ENCODE measurements at regions not wholly inside any gene's neighbourhood (a gene's known extent, or its start where the extent isn't known, plus 50 kb on each side); places are given as distances from the start of the nearest gene placed in this dataset.

DNA sequence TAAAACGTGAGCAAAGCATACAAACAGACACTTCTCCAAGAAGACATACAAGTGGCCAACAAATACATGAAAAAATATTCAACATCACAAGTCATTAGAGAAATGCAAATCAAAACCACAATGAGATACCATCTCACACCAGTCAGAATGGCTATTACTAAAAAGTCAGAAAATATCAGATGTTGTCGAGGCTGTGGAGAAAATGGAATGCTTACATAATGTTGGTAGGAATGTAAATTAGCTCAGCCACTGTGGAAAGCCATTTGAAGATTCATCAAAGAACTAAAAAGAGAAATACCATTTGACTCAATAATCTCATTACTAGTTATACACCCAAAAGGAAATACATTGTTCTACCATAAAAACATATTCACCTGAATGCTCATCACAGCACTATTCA lies 825.7 kb downstream of the SUCLG1 start:
- CTCF ChIA-PET: no interaction called here
- no peaks in the 10 kb centered on the region for H3K9me3 ChIP-seq (ENCODE audit: control insufficient read depth, insufficient read depth, low read depth, low read length)

GRCh38 chr2:83630351-83630750 lies 828.7 kb downstream of the SUCLG1 start:
- ChIA-PET POLR2A (no interaction called here), CTCF (no interaction called here)
- Histone ChIP-seq H3K4me1 (ENCODE audit: control insufficient read depth, insufficient read depth, low read length) (no peaks in the 10 kb centered on the region), H3K4me3 (ENCODE audit: low read depth, low read length) (no peak overlapping the region), H3K9me3 (ENCODE audit: control insufficient read depth, insufficient read depth, low read depth, low read length) (no peaks in the 10 kb centered on the region), H3K27ac (ENCODE audit: extremely low read depth, low read depth, low read length) (no peak overlapping the region), H3K36me3 (ENCODE audit: control insufficient read depth in 2 of 2, insufficient read depth in 1 of 2, low read length in 2 of 2) (no peaks in the 10 kb centered on the region)
- TF ChIP-seq ZBTB48 (tag by site-specific recombination; IDR thresholded peaks at IDR 0.05) (no peak), PRDM4 (tag by site-specific recombination; IDR thresholded peaks at IDR 0.05) (no peak), ZNF280D (tag by site-specific recombination; IDR thresholded peaks at IDR 0.05) (no peak), GLIS2 (tag by site-specific recombination; IDR thresholded peaks at IDR 0.05) (no peak), ZNF112 (tag by site-specific recombination; IDR thresholded peaks at IDR 0.05) (no peak), KLF16 (tag by site-specific recombination; IDR thresholded peaks at IDR 0.05) (no peak), ZNF114 (tag by site-specific recombination; IDR thresholded peaks at IDR 0.05) (no peak), ZNF362 (tag by site-specific recombination; IDR thresholded peaks at IDR 0.05) (no peak), ZNF549 (tag by site-specific recombination; IDR thresholded peaks at IDR 0.05) (no peak)
- TF ChIP-seq, protein P1, sequence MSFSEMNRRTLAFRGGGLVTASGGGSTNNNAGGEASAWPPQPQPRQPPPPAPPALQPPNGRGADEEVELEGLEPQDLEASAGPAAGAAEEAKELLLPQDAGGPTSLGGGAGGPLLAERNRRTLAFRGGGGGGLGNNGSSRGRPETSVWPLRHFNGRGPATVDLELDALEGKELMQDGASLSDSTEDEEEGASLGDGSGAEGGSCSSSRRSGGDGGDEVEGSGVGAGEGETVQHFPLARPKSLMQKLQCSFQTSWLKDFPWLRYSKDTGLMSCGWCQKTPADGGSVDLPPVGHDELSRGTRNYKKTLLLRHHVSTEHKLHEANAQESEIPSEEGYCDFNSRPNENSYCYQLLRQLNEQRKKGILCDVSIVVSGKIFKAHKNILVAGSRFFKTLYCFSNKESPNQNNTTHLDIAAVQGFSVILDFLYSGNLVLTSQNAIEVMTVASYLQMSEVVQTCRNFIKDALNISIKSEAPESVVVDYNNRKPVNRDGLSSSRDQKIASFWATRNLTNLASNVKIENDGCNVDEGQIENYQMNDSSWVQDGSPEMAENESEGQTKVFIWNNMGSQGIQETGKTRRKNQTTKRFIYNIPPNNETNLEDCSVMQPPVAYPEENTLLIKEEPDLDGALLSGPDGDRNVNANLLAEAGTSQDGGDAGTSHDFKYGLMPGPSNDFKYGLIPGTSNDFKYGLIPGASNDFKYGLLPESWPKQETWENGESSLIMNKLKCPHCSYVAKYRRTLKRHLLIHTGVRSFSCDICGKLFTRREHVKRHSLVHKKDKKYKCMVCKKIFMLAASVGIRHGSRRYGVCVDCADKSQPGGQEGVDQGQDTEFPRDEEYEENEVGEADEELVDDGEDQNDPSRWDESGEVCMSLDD (tag by site-specific recombination; IDR thresholded peaks at IDR 0.05): no peak

More for the DNA sequence above, 825.7 kb downstream of the SUCLG1 start:
- TF ChIP-seq ZNF157 (tag by site-specific recombination; IDR thresholded peaks at IDR 0.05) (no peak), ZNF133 (tag by site-specific recombination; IDR thresholded peaks at IDR 0.05) (no peak), HOXC10 (CRISPR knock-in tag; IDR thresholded peaks at IDR 0.05) (no peak), ZBTB11 (tag by site-specific recombination; conservative IDR thresholded peaks at IDR 0.05; ENCODE audit: low read depth) (no peak), GLI2 (tag by site-specific recombination; IDR thresholded peaks at IDR 0.05; ENCODE audit: borderline replicate concordance, low read depth) (no peak), ZNF341 (tag by site-specific recombination; IDR thresholded peaks at IDR 0.05; ENCODE audit: low read depth) (no peak), ZNF10 (tag by site-specific recombination; IDR thresholded peaks at IDR 0.05) (no peak), SP3 (tag by site-specific recombination; IDR thresholded peaks at IDR 0.05) (no peak), ZNF366 (tag by site-specific recombination; conservative IDR thresholded peaks at IDR 0.05) (no peak), ZBTB8A (tag by site-specific recombination; IDR thresholded peaks at IDR 0.05) (no peak), ZNF311 (tag by site-specific recombination; IDR thresholded peaks at IDR 0.05; ENCODE audit: borderline replicate concordance) (no peak), TRIM28 (IDR thresholded peaks at IDR 0.05; ENCODE audit: borderline replicate concordance, low read length) (no peak), MZF1 (tag by site-specific recombination; IDR thresholded peaks at IDR 0.05; ENCODE audit: borderline replicate concordance) (no peak), ZNF548 (tag by site-specific recombination; IDR thresholded peaks at IDR 0.05) (no peak)
- TF ChIP-seq, protein P2, sequence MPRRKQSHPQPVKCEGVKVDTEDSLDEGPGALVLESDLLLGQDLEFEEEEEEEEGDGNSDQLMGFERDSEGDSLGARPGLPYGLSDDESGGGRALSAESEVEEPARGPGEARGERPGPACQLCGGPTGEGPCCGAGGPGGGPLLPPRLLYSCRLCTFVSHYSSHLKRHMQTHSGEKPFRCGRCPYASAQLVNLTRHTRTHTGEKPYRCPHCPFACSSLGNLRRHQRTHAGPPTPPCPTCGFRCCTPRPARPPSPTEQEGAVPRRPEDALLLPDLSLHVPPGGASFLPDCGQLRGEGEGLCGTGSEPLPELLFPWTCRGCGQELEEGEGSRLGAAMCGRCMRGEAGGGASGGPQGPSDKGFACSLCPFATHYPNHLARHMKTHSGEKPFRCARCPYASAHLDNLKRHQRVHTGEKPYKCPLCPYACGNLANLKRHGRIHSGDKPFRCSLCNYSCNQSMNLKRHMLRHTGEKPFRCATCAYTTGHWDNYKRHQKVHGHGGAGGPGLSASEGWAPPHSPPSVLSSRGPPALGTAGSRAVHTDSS (tag by site-specific recombination; IDR thresholded peaks at IDR 0.05): no peak
- H3K27ac ChIP-seq (ENCODE audit: extremely low read depth, low read depth, low read length): no peak overlapping the region
- POLR2A ChIA-PET: no interaction called here
- H3K4me3 ChIP-seq (ENCODE audit: low read depth, low read length): no peak overlapping the region
- H3K4me1 ChIP-seq (ENCODE audit: control insufficient read depth, insufficient read depth, low read length): no peaks in the 10 kb centered on the region
- no peaks in the 10 kb centered on the region for H3K36me3 ChIP-seq (ENCODE audit: control insufficient read depth in 2 of 2, insufficient read depth in 1 of 2, low read length in 2 of 2)

Measured in HEK293 (cell line).